A549 (cell line): ENCODE measurements at regions not wholly inside any gene's neighbourhood (a gene's known extent, or its start where the extent isn't known, plus 50 kb on each side); places are given as distances from the start of the nearest gene placed in this dataset.

ENCODE experiments used
- ATAC-seq, 2 experiments: fragments of 200-7000 bp in 1 of 2; fragments of >200 bp in 1 of 2; cut with Nextera tagmentation in 1 of 2; cut with Tn5 transposase in 1 of 2; 3 replicates each; pipeline versions ENCODE4 v1.8.0 to v1.9.1; 2018 to 2020; ENCODE audit warnings: mild to moderate bottlenecking in 1 of 2, moderate library complexity in 1 of 2
- CTCF ChIA-PET: fragments of 300-600 bp; sonication (Branson Sonifier 250); formaldehyde crosslinking; extraction: SDS; loops from one replicate; lab custom pipeline; 2021; ENCODE audit warnings: antibody characterized with exemption, inconsistent platforms; lab: Yijun Ruan, JAX
- POLR2A ChIA-PET: fragments of 350-600 bp; formaldehyde crosslinking; extraction: SDS; loops from one replicate; lab custom pipeline; 2021; ENCODE audit warnings: antibody characterized with exemption, inconsistent platforms; lab: Yijun Ruan, JAX
- DNase-seq, 2 experiments: peaks; one replicate each; pipeline versions ENCODE4 v3.0.0 to v3.0.0-alpha.2; 2011 to 2016; ENCODE audit warnings: low read depth in 1 of 2, low spot score in 1 of 2
- FAIRE-seq: peaks from 2 replicates; lab custom pipeline; 2011; peaks lifted over from hg19 to GRCh38; lab: Jason Lieb, UNC
- H3K27ac ChIP-seq, 2 experiments: fragments of >200 bp; sonication (Bioruptor Twin); formaldehyde crosslinking; 3 replicates each; pipeline ENCODE4 v1.5.1; 2016 to 2017
- H3K4me1 ChIP-seq: fragments of >200 bp; sonication (Bioruptor Twin); formaldehyde crosslinking; 3 replicates; pipeline ENCODE4 v1.6.1; 2016
- H3K4me2 ChIP-seq: fragments of >200 bp; sonication (Bioruptor Twin); formaldehyde crosslinking; 3 replicates; pipeline ENCODE4 v1.6.1; 2016
- H3K4me3 ChIP-seq: fragments of >200 bp; sonication (Bioruptor Twin); formaldehyde crosslinking; 3 replicates; pipeline ENCODE4 v1.5.1; 2016
- H3K9me3 ChIP-seq: fragments of >200 bp; sonication (Bioruptor Twin); formaldehyde crosslinking; 3 replicates; pipeline ENCODE4 v1.6.1; 2016
- BCL3 ChIP-seq: fragments of >200 bp; sonication (Bioruptor Twin); formaldehyde crosslinking; IDR thresholded peaks from 3 replicates; pipeline ENCODE4 v1.6.1; 2016
- CBX2 ChIP-seq: fragments of 200-600 bp; sonication (generic); IDR thresholded peaks from 2 replicates; pipeline ENCODE4 v1.6.1; 2016; ENCODE audit warnings: low read depth, mild to moderate bottlenecking, borderline replicate concordance
- CEBPB ChIP-seq, 2 experiments: fragments of >200 bp in 1 of 2; sonication (Bioruptor Twin) in 1 of 2; formaldehyde crosslinking in 1 of 2; IDR thresholded peaks; 2 replicates each; pipeline ENCODE4 v1.6.1; 2012 to 2016
- CHD4 ChIP-seq: fragments of 200-600 bp; sonication (generic); IDR thresholded peaks from 2 replicates; pipeline ENCODE4 v1.6.1; 2016; ENCODE audit warnings: antibody characterized with exemption, mild to moderate bottlenecking, borderline replicate concordance
- E2F6 ChIP-seq: IDR thresholded peaks from 2 replicates; pipeline ENCODE4 v1.6.1; 2012; ENCODE audit warnings: low read depth, borderline replicate concordance
- EHF ChIP-seq: fragments of 250-450 bp; sonication (Bioruptor Pico); IDR thresholded peaks from 2 replicates; pipeline ENCODE4 v1.5.0; 2020; ENCODE audit warnings: mild to moderate bottlenecking
- ELK1 ChIP-seq: fragments of 150-350 bp; IDR thresholded peaks from 2 replicates; pipeline ENCODE4 v1.6.1; 2014; ENCODE audit warnings: low read depth, mild to moderate bottlenecking, low read length
- FOSB ChIP-seq: fragments of 250-450 bp; sonication (Bioruptor Pico); IDR thresholded peaks from 2 replicates; pipeline ENCODE4 v1.5.0; 2020; ENCODE audit warnings: mild to moderate bottlenecking, moderate library complexity
- FOXS1 ChIP-seq: fragments of 250-450 bp; sonication (Bioruptor Pico); IDR thresholded peaks from 2 replicates; pipeline ENCODE4 v1.5.0; 2020; ENCODE audit warnings: mild to moderate bottlenecking, moderate library complexity
- HEYL ChIP-seq: fragments of 250-450 bp; sonication (Bioruptor Pico); IDR thresholded peaks from 2 replicates; pipeline ENCODE4 v1.8.0; 2021; ENCODE audit warnings: mild to moderate bottlenecking, moderate library complexity
- HOXA7 ChIP-seq: fragments of 250-450 bp; sonication (Bioruptor Pico); IDR thresholded peaks from 2 replicates; pipeline ENCODE4 v1.5.0; 2020; ENCODE audit warnings: mild to moderate bottlenecking, moderate library complexity
- HOXB13 ChIP-seq: fragments of 250-450 bp; sonication (Bioruptor Pico); IDR thresholded peaks from 2 replicates; pipeline ENCODE4 v1.5.0; 2020; ENCODE audit warnings: low read depth, mild to moderate bottlenecking, moderate library complexity
- HOXB5 ChIP-seq: fragments of 250-450 bp; sonication (Bioruptor Pico); IDR thresholded peaks from 2 replicates; pipeline ENCODE4 v1.5.0; 2020; ENCODE audit warnings: mild to moderate bottlenecking, moderate library complexity
- JUN ChIP-seq, 2 experiments: fragments of >200 bp; sonication (Bioruptor Twin); formaldehyde crosslinking; IDR thresholded peaks; 2 replicates in 1 of 2; 3 replicates in 1 of 2; pipeline ENCODE4 v1.6.1; 2016 to 2017
- KDM1A ChIP-seq: fragments of 200-600 bp; sonication (generic); IDR thresholded peaks from 2 replicates; pipeline ENCODE4 v1.6.1; 2016; ENCODE audit warnings: low read depth, mild to moderate bottlenecking
- POLR2A ChIP-seq: IDR thresholded peaks from 2 replicates; pipeline ENCODE4 v1.6.1; 2012; ENCODE audit warnings: mild to moderate bottlenecking, low read length
- RAD21 ChIP-seq, 2 experiments: fragments of >200 bp in 1 of 2; sonication (Bioruptor Twin) in 1 of 2; formaldehyde crosslinking in 1 of 2; IDR thresholded peaks in 1 of 2; conservative IDR thresholded peaks in 1 of 2; 2 replicates in 1 of 2; 3 replicates in 1 of 2; pipeline ENCODE4 v1.6.1; 2012 to 2018; ENCODE audit warnings: inconsistent platforms in 1 of 2
- REST ChIP-seq: fragments of 200-600 bp; sonication (generic); IDR thresholded peaks from 2 replicates; pipeline ENCODE4 v1.6.1; 2016; ENCODE audit warnings: antibody characterized with exemption, mild to moderate bottlenecking, moderate library complexity
- RFX5 ChIP-seq: fragments of 450-650 bp; IDR thresholded peaks from 2 replicates; pipeline ENCODE4 v1.7.1; 2014; ENCODE audit warnings: antibody characterized with exemption, mild to moderate bottlenecking, moderate library complexity
- SREBF2 ChIP-seq: fragments of 450-650 bp; IDR thresholded peaks from 2 replicates; pipeline ENCODE4 v1.6.1; 2014; ENCODE audit warnings: mild to moderate bottlenecking, moderate library complexity
- TP53 ChIP-seq: fragments of 250-450 bp; sonication (Bioruptor Pico); IDR thresholded peaks from 2 replicates; pipeline ENCODE4 v1.5.0; 2021; ENCODE audit warnings: mild to moderate bottlenecking, moderate library complexity
- ZSCAN20 ChIP-seq: fragments of 250-450 bp; sonication (Bioruptor Pico); IDR thresholded peaks from 2 replicates; pipeline ENCODE4 v1.8.0; 2022; ENCODE audit warnings: mild to moderate bottlenecking, moderate library complexity
- WGBS: methylation state at CpG from one replicate; pipeline ENCODE4 v1.1.6; 2017; ENCODE audit errors: missing lambda C conversion rate; 5-methylcytosine and 5-hydroxymethylcytosine counted together

DNA sequence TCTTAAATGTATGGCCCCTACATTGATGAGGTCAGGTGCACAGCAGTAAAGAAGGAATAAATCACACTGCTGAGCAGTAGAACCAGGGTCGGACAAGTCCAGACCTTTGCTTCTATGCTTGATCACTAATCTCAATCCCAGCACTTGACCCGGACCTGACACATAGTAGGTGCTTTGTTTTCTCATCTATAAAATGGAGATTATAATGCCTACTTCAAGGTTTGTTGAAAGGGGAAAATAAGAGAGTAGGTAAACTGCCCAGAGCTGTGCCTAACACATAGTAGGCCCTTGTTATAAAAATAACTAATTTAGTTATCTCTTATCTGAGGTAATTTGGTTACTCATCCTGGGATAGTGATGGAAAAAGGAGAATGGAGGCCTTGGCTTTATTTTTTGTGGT is 125.0 kb downstream of the RXFP2 start:
- ChIA-PET POLR2A (no interaction called here), CTCF (no interaction called here)
- no peaks in the 10 kb centered on the region for H3K4me1 ChIP-seq
- FAIRE-seq (no peak), DNase-seq (no peak), ATAC-seq (no peak)
- H3K9me3 ChIP-seq = no peaks in the 10 kb centered on the region
- TF ChIP-seq FOXS1 (CRISPR knock-in tag) = no peak
- TF ChIP-seq CHD4 = no peak
- TF ChIP-seq HOXB5 = no peak
- H3K27ac ChIP-seq = no peak overlapping the region
- no peak overlapping the region for H3K4me2 ChIP-seq
- H3K4me3 ChIP-seq = no peak overlapping the region
- WGBS = 33% methylated on average over 2 of the region's 2 CpGs

DNA sequence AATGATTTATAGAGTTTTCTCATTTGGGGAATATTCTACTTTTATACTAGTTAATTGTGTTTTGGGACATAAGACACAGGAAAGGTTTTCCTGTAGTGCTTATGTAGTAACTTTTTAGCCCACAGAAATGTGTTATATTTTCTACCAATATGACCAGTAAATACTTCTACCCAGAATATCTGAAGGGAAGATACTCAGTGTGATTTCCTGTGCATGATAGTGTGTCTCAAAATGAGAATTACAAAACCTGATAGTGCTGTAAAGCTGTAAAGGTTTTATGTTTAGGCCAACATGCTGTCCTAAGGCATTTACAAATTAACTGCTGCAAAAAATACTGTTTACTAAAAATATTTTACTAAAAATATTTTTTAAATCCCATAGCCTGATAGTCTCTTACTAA is 126.8 kb downstream of the RXFP2 start:
- CTCF ChIA-PET = no interaction called here
- no peak for TF ChIP-seq HEYL (CRISPR knock-in tag)
- no peak for TF ChIP-seq CBX2
- TF ChIP-seq HOXB13 (CRISPR knock-in tag) = no peak
- no peak for TF ChIP-seq HOXA7 (CRISPR knock-in tag)
- TF ChIP-seq REST = no peak
- no peak for TF ChIP-seq CEBPB (IDR thresholded peaks at IDR 0.05)
- TF ChIP-seq EHF (CRISPR knock-in tag) = no peak
- TF ChIP-seq ZSCAN20 = no peak
- no peak for TF ChIP-seq POLR2A
- TF ChIP-seq RFX5 = no peak
- TF ChIP-seq SREBF2 = no peak
- TF ChIP-seq RAD21 (conservative IDR thresholded peaks at IDR 0.05 in 1 of 2, IDR thresholded peaks at IDR 0.05 in 1 of 2) = no peak
- no peak for TF ChIP-seq BCL3
- TF ChIP-seq ELK1 = no peak
- no peak for TF ChIP-seq JUN (IDR thresholded peaks at IDR 0.05)
- no peak for TF ChIP-seq FOSB
- no peak for TF ChIP-seq KDM1A
- TF ChIP-seq E2F6 = no peak
- no peak for TF ChIP-seq TP53 (CRISPR knock-in tag)
- TF ChIP-seq, all 56 proteins: peak for 0

More for the DNA sequence above, 126.8 kb downstream of the RXFP2 start:
- Histone ChIP-seq H3K4me1 (no peaks in the 10 kb centered on the region), H3K4me2 (no peak overlapping the region), H3K4me3 (no peak overlapping the region), H3K9me3 (no peaks in the 10 kb centered on the region), H3K27ac (no peak overlapping the region)
- FAIRE-seq (no peak), ATAC-seq (no peak), DNase-seq (no peak)
- POLR2A ChIA-PET = no interaction called here
